ENCODE measurements at regions not wholly inside any gene's neighbourhood (a gene's known extent, or its start where the extent isn't known, plus 50 kb on each side); places are given as distances from the start of the nearest gene placed in this dataset.

- DNase-seq (ENCODE audit: low spot score): peak; percentile 35
These were observed 1941.9 kb upstream of the PIK3C3 start for GRCh38 chr18:40013001-40013609.

DNA sequence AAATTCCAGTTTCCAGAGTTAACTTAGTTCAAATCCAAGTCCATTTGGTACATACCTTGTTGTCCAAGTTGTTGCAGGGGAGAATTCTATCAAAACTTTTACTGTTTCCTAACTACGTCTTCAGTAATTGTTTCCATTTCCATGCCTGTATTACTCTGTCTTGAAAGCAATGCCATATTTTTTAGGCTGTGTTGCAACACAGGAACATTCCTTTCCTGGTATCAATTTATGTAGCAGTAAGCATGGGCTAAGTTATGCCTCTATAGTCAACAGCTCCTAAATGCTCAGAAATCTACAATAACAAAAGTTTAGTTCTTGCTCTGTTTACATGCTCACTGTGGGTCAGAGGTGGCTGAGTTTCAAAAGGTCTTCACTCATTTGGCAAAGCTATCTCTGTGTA is 1943.8 kb upstream of the PIK3C3 start:
- DNase-seq (ENCODE audit: low spot score): no peak

DNA sequence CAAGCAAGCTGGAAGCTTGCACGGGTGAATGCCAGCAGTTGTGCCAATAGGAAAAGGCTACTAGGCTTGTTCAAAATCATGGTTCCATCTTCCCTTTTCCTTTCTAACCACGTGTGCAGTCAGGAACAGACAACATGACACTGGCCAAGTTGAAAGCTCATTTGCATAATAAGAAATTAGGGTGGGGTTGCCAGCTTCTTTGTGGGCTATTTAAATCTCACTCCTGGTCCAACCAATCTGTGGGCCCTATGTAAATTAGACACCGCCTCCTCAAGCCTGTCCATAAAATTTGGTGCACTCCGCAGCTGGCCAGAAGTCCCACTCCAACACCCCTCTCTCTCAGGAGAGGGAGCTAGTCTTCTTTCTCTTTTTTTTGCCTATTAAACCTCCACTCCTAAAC is 1948.4 kb upstream of the PIK3C3 start:
- no peak for DNase-seq (ENCODE audit: low spot score)

GRCh38 chr18:40004246-40004645 is 1950.8 kb upstream of the PIK3C3 start:
- no peak for DNase-seq (ENCODE audit: low spot score)

DNA sequence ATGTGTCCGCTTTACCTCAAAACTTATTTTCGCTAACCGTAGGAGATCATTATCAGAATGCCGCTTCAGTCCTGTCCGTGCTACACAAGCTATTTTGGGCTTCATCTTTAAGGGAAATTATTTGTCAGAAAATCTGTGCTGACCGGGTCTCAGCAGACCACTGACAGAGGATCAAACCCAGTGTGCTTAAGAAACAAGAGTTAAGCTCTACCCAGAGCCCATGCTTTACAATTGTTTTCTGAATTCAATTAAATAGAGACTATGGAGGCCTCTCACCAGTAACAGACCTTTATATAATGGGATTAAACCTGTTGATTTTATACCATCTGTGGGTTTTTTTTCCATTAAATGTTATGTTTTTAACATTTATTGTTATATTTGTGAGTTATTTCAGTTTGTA is 1956.7 kb upstream of the PIK3C3 start:
- no peak for DNase-seq (ENCODE audit: low spot score)

DNA sequence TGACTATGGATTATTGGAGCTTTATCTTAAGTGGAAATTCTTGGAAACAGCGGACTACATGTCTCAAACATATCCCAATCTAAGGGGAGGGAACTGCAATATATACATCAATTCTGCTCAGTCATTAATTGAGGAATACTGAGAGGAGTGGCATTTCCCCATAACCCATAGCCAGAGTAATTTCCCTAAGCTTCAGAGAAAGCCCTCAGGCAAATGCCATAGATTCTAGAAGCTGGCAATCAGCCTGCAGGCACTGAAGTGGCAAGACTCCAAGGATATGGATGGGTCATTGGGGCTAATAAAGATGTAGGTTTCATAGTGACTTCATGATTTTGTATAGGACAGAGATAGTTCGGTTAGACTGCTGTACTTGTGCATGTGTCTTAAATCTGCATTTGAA is 1960.5 kb upstream of the PIK3C3 start:
- DNase-seq (ENCODE audit: low spot score): no peak

DNA sequence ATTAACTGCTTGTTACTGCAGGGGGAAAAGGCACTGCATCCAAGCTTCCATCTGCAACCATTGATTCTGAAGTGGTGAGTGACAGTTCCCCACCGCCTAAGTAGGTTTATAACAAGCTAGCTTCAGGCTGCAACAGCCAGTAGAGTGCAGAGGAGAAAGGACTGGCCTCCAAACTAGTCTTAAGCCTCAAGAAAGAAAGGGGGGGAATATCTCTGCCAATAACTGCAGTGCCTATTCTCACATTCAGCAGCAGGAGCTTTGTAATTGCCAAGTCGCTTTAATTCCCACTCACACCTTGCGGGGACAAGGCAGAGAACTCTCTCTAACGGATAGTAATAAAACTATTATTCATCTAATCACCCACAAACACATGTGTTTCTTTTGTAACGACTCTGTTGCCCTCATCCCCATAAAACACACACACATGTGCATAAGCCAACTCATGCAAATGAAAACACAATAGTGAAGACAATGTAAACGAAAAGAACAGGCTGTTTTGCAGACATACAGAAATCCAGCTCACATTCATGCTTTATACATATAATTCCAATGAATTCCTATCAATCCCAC is 1963.3 kb upstream of the PIK3C3 start:
- no peak for DNase-seq (ENCODE audit: low spot score)

DNA sequence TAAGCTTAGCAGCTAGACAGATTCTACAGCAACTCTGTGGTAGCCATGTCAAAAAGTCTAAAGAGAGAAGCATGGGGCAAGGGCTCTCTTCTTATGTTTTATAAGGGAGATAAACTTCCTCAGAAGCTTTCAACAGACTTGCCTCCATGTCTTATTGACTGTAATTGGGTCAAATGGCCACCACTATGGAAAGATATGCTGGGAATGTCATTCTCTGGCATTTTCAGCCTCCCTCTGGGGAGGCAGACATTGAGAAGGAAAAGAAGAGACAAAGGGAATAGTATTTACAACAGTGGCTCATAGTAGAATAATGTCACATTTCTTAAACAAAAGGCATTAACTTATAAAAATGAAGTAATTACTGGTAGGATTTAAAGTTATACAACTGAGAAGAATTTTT is 1964.5 kb upstream of the PIK3C3 start:
- DNase-seq (ENCODE audit: low spot score): no peak

- DNase-seq (ENCODE audit: low spot score): no peak
These were observed 1978.3 kb upstream of the PIK3C3 start for GRCh38 chr18:39976771-39977170.

DNA sequence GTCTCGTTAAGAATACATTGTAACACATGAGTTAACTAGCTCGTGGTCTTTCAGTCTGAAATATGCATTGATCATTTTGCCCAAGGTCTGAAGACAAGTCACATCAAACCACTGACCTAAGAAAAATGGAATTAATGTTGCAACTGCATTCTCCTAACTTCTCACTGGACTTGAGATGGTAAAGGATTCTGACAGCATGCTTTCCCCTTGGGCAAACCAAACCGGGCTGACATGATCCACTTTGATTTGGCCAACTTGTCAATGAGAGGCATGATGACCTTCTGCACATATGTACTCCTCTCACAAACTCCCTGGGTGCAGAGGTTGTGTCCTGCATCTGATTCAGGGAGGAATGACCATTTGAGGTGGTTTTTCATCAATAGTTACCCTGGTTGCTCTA is 1982.5 kb upstream of the PIK3C3 start:
- no peak for DNase-seq (ENCODE audit: low spot score)

- DNase-seq (ENCODE audit: low spot score): no peak
These were observed 1985.1 kb upstream of the PIK3C3 start for GRCh38 chr18:39969803-39970494.

DNA sequence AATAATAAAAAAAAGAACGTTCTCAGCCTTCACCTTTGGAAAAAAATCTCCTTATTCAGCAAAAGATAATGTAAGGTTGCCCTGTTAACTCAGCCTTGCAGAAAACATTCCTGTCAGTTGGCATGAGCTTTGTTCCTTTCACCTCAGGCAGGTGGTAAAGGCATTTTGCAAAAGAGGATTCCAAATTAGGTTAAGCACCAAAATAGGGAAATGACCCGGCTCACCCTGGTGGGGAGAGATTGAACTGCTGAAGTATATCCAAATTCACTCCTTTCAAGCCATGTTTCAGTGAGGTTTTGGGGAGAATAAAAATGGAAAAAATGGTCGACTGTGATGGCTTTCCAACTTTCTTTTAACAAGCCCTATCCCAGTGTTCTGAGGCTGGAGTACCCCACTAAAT is 1988.8 kb upstream of the PIK3C3 start:
- no peak for DNase-seq (ENCODE audit: low spot score)

GRCh38 chr18:39962546-39962945 is 1992.5 kb upstream of the PIK3C3 start:
- DNase-seq (ENCODE audit: low spot score): no peak

- peak; percentile 23 for DNase-seq (ENCODE audit: low spot score)
These were observed 1994.5 kb upstream of the PIK3C3 start for GRCh38 chr18:39960550-39960949.

GRCh38 chr18:39959839-39960238 is 1995.2 kb upstream of the PIK3C3 start:
- DNase-seq (ENCODE audit: low spot score): peak; percentile 19

DNA sequence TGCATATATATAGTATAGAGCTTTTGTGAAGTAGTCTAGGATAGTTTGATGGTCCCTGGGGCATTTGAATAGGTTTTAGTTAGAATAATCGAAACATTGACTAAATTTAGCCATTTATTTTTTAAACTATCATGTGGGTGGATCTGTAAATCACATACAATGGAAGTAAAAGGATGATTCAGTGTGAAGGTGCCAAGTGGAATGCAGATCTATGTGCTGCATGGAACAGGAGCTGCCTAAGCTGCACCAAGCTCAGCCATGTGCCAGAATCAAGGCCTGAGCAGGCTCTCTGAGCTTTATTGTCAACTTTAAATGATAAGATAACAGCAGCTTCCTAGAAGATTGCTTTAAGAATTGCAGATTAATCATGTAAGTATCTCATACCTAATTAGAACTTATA is 1996.2 kb upstream of the PIK3C3 start:
- DNase-seq (ENCODE audit: low spot score): no peak

GRCh38 chr18:39952816-39953215 is 2002.2 kb upstream of the PIK3C3 start:
- no peak for DNase-seq (ENCODE audit: low spot score)

DNA sequence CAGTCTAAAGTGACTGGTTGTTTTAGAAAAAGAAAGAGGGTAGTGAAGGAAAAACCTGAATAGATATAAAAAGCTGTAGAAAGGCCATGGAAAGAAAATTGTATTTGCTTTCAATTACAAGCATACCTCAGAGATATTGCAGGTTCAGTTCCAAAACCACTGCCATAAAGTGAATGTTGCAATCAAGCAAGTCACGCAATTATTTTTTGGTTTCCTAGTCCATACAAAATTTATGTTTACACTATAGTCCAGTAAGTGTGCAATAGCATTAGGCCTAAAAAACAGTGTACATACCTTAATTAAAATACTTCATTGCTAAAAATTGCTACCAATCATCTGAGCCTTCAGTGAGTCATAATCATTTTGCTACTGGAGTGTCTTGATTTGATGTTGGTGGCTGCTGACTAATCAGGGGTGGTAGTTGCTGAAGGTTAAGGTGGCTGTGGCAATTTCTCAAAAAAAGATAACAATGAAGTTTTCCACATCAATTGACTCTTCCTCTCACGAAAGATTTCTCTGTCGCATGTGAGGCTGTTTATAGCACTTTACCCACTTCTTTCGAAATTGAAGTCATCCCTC is 2003.8 kb upstream of the PIK3C3 start:
- peak; percentile 64 for DNase-seq (ENCODE audit: low spot score)

- DNase-seq (ENCODE audit: low spot score): peak; percentile 81
These were observed 2008.4 kb upstream of the PIK3C3 start for GRCh38 chr18:39946623-39947061.

- DNase-seq (ENCODE audit: low spot score): no peak
These were observed 2010.0 kb upstream of the PIK3C3 start for GRCh38 chr18:39945076-39945475.

- DNase-seq (ENCODE audit: low spot score): no peak
These were observed 2012.3 kb upstream of the PIK3C3 start for GRCh38 chr18:39942702-39943101.

DNA sequence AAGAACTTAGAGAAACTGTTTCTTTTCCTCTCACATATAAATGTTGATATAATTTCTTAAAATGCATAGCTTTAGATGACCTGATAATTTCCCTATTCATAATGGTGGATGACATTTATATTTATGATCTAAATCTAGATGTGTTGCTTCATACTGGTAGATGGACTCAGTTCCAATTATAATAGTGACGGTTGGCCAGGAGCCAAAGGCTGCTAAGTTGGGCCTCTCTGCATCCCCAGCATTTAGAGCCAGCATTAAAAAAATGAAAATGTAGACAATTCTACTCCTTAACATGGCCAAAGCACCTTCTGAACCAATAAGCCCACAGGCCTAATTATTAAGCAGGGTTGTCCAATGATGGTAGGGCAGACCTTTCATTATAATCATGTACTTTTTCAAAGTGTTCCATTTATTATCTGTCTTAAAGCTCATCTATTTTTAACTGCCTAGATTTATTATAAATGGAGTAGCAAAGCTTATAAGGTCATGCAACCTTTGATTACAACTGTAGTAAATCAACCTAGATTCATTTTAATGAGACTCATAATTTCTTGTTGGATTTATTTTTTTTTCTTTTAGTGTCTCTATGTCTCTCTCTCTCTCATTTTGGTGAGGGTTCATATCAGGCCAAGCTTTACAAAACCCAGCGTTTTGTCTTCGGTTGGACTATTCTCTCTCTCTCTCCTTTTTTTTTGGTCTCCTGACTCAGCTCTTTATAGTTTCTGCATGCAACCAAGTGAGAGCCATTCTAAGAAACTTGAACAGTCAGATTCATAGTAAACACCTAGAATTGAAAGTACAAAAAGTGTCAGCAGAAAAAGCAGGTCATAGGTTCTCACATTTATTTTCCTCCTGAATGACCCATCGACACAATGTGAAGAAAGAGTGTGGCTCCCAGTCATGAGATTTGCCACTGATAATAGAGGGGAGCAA is 2016.1 kb upstream of the PIK3C3 start:
- DNase-seq (ENCODE audit: low spot score): no peak
